Glutamatergic neuron (in vitro differentiated cells): ENCODE measurements at regions not wholly inside any gene's neighbourhood (a gene's known extent, or its start where the extent isn't known, plus 50 kb on each side); places are given as distances from the start of the nearest gene placed in this dataset.

Source experiments
- DNase-seq: peaks from one replicate; pipeline ENCODE4 v3.0.0; 2022
- H3K27ac Mint-ChIP-seq: one replicate; pipeline ENCODE4 v1.8.0; 2020; ENCODE audit warnings: mild to moderate bottlenecking, mixed read lengths, inconsistent platforms; ENCODE audit not compliant: unreplicated experiment
- H3K27me3 Mint-ChIP-seq: one replicate; pipeline ENCODE4 v1.8.0; 2020; ENCODE audit warnings: mild to moderate bottlenecking, moderate library complexity, mixed read lengths, inconsistent platforms; ENCODE audit not compliant: unreplicated experiment
- H3K36me3 Mint-ChIP-seq: one replicate; pipeline ENCODE4 v1.8.0; 2020; ENCODE audit warnings: mild to moderate bottlenecking, mixed read lengths, inconsistent platforms; ENCODE audit not compliant: unreplicated experiment
- H3K4me1 Mint-ChIP-seq: one replicate; pipeline ENCODE4 v1.8.0; 2020; ENCODE audit warnings: mild to moderate bottlenecking, low read depth, mixed read lengths, inconsistent platforms; ENCODE audit not compliant: unreplicated experiment
- H3K4me3 Mint-ChIP-seq: one replicate; pipeline ENCODE4 v1.8.0; 2020; ENCODE audit warnings: mild to moderate bottlenecking, mixed read lengths, inconsistent platforms; ENCODE audit not compliant: unreplicated experiment
- H3K9me3 Mint-ChIP-seq: one replicate; pipeline ENCODE4 v1.8.0; 2020; ENCODE audit warnings: mild to moderate bottlenecking, moderate library complexity, mixed read lengths, inconsistent platforms; ENCODE audit not compliant: unreplicated experiment
- CTCF ChIP-seq: fragments of 200-600 bp; sonication (generic); IDR thresholded peaks from one replicate; pipeline ENCODE4 v1.5.0; 2021; ENCODE audit not compliant: partially characterized antibody, unreplicated experiment

- DNase-seq: no peak
- TF ChIP-seq CTCF: no peak
- Mint-ChIP-seq H3K36me3 (no peaks in the 10 kb centered on the region), H3K27ac (no peak overlapping the region), H3K27me3 (peaks cover 2% of the 10 kb centered on the region), H3K4me1 (no peaks in the 10 kb centered on the region), H3K4me3 (no peak overlapping the region), H3K9me3 (no peaks in the 10 kb centered on the region)
Measured at GRCh38 chr21:31599013-31599412, 60.5 kb upstream of the SOD1 start.

GRCh38 chr21:31597683-31598082 lies 61.8 kb upstream of the SOD1 start:
- TF ChIP-seq CTCF: no peak
- Mint-ChIP-seq H3K27ac (no peak overlapping the region), H3K36me3 (no peaks in the 10 kb centered on the region), H3K4me3 (no peak overlapping the region), H3K27me3 (peaks cover 2% of the 10 kb centered on the region), H3K4me1 (no peaks in the 10 kb centered on the region), H3K9me3 (no peaks in the 10 kb centered on the region)
- DNase-seq: no peak

GRCh38 chr21:31596055-31596454 lies 63.4 kb upstream of the SOD1 start:
- H3K9me3 Mint-ChIP-seq: peaks cover 2% of the 10 kb centered on the region
- no peak for TF ChIP-seq CTCF

GRCh38 chr21:31594726-31595125 lies 64.8 kb upstream of the SOD1 start:
- H3K9me3 Mint-ChIP-seq: peaks cover 2% of the 10 kb centered on the region
- peaks cover 2% of the 10 kb centered on the region for H3K27me3 Mint-ChIP-seq
- DNase-seq: no peak
- no peak overlapping the region for H3K4me3 Mint-ChIP-seq
- TF ChIP-seq CTCF: no peak
- H3K27ac Mint-ChIP-seq: no peak overlapping the region
- H3K4me1 Mint-ChIP-seq: no peaks in the 10 kb centered on the region
- no peaks in the 10 kb centered on the region for H3K36me3 Mint-ChIP-seq

More at GRCh38 chr21:31596055-31596454, 63.4 kb upstream of the SOD1 start:
- H3K36me3 Mint-ChIP-seq: no peaks in the 10 kb centered on the region
- H3K4me3 Mint-ChIP-seq: no peak overlapping the region
- DNase-seq: no peak
- H3K27me3 Mint-ChIP-seq: peaks cover 4% of the 10 kb centered on the region
- no peaks in the 10 kb centered on the region for H3K4me1 Mint-ChIP-seq
- H3K27ac Mint-ChIP-seq: no peak overlapping the region

- H3K27ac Mint-ChIP-seq: no peak overlapping the region
- H3K27me3 Mint-ChIP-seq: peaks cover 2% of the 10 kb centered on the region
- H3K36me3 Mint-ChIP-seq: no peaks in the 10 kb centered on the region
- no peak for TF ChIP-seq CTCF
- peaks cover 2% of the 10 kb centered on the region for H3K9me3 Mint-ChIP-seq
- DNase-seq: no peak
- H3K4me3 Mint-ChIP-seq: no peak overlapping the region
- H3K4me1 Mint-ChIP-seq: no peaks in the 10 kb centered on the region
Measured at GRCh38 chr21:31594279-31594678, 65.2 kb upstream of the SOD1 start.
